ENCODE measurements at regions not wholly inside any gene's neighbourhood (a gene's known extent, or its start where the extent isn't known, plus 50 kb on each side); places are given as distances from the start of the nearest gene placed in this dataset.
"Not testable (repeated sequence)": the region's sequence is repeated elsewhere in the genome, so short reads cannot be mapped to it uniquely, and the experiment has no call there.

GRCh38 chrX:52268502-52268901 is 83.8 kb downstream of the MAGED4 start:
- not testable (repeated sequence) for TF ChIP-seq GABPA (IDR thresholded peaks at IDR 0.05; ENCODE audit: low read depth); EZH2 (IDR thresholded peaks at IDR 0.05; ENCODE audit: borderline replicate concordance, control insufficient read depth, low read depth, low read length); SMC3 (IDR thresholded peaks at IDR 0.05; ENCODE audit: borderline replicate concordance, low read length); KLF5 (IDR thresholded peaks at IDR 0.05; ENCODE audit: partially characterized antibody); CTCF (IDR thresholded peaks at IDR 0.05 in 2 of 3, conservative IDR thresholded peaks at IDR 0.05 in 1 of 3; ENCODE audit: control insufficient read depth in 2 of 3, extremely low read depth in 1 of 3, insufficient read depth in 1 of 3, low read depth in 3 of 3, low read length in 3 of 3); HDAC2 (IDR thresholded peaks at IDR 0.05); HCFC1 (IDR thresholded peaks at IDR 0.05; ENCODE audit: low read length); CREM (IDR thresholded peaks at IDR 0.05; ENCODE audit: low read depth); TBL1XR1 (IDR thresholded peaks at IDR 0.05; ENCODE audit: low read depth, low read length); RAD21 (IDR thresholded peaks at IDR 0.05; ENCODE audit: insufficient read depth, low read depth, low read length); ZZZ3 (IDR thresholded peaks at IDR 0.05; ENCODE audit: control insufficient read depth, insufficient read length, low read depth)
- TF ChIP-seq, protein P1, sequence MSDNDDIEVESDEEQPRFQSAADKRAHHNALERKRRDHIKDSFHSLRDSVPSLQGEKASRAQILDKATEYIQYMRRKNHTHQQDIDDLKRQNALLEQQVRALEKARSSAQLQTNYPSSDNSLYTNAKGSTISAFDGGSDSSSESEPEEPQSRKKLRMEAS (IDR thresholded peaks at IDR 0.05; ENCODE audit: low read depth, low read length) = not testable (repeated sequence)

Measured in GM12878 (cell line).